ENCODE measurements at regions not wholly inside any gene's neighbourhood (a gene's known extent, or its start where the extent isn't known, plus 50 kb on each side); places are given as distances from the start of the nearest gene placed in this dataset.
"Not testable (repeated sequence)": the region's sequence is repeated elsewhere in the genome, so short reads cannot be mapped to it uniquely, and the experiment has no call there.

DNA sequence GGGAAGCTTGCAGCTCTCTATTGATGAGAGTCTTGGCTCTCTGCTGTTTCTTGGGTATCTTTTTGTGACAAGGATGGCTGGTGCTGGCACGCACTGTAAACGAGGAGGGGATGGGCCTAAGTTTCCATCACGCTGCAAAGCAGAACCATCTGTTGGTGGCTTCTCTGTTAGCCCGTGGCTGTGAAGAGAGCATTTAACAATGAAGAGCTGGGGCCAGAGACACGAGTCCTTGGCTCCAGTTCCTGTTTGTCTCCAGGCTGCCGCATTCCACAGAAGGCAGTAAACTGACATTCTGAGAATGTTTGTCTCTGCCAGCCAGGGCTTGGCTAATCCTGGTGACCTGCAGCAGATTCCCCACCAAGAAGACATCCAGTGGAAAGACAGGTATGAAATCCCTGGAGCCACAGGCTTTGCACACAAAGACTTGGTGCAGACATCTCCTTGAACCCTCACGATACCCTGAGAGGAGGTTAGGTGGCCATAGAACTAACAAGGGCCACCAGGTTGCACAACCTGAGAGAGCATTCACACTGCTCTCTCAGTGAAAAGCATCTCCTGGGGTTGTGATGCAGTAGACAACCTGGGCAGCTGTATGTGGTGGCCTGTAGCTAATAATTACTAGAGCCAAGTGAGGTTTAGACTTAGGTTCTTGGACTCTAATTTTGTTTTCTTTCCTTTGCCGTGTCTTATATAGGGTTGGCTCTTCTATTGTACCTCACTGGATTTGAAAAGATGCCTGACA is 130.9 kb downstream of the ASB7 start:
- Histone ChIP-seq H3K4me3 (no peak overlapping the region), H3K9me3 (no peaks in the 10 kb centered on the region), H3K27me3 (no peaks in the 10 kb centered on the region), H3K27ac (no peak overlapping the region), H3K4me1 (ENCODE audit: insufficient read depth) (no peaks in the 10 kb centered on the region), H3K36me3 (no peaks in the 10 kb centered on the region)
- intact Hi-C loops (cut with DNase I), result no loop called here
- 48 to 51% (median 50%) methylated on average over 8 of the region's 8 CpGs for WGBS, 3 donors
- DNase-seq, result no peak
- TF ChIP-seq CTCF (IDR thresholded peaks at IDR 0.05) (no peak), POLR2A (IDR thresholded peaks at IDR 0.05) (no peak), EP300 (IDR thresholded peaks at IDR 0.05) (no peak)

GRCh38 chr15:100733843-100734185 is 131.4 kb downstream of the ASB7 start:
- intact Hi-C loops (cut with DNase I); H3K4me3 ChIP-seq; H3K9me3 ChIP-seq; DNase-seq; H3K27me3 ChIP-seq; H3K4me1 ChIP-seq (ENCODE audit: insufficient read depth); H3K27ac ChIP-seq; H3K36me3 ChIP-seq: not testable (repeated sequence)
- WGBS, 3 donors, result 54 to 72% (median 69%) methylated on average over 3 of the region's 3 CpGs

DNA sequence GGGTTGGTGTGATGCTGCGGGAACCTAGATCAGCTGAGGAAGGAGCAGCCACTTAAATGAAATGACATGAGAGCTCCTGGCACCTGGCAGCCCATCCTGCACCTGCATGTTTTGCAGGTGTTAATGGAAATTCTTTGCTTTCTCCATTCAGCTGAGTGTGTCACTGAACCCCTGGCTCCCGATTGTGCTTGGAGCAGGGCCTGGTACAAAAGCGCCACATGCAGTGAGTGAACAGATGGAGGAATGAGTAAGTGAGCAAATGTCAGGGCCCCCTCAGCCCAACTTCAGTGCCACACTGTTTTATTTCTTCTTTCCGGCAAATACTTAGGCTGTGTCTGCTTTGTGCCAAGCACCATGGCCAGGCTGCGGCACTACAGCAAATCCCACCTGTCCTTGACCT is 132.2 kb downstream of the ASB7 start:
- Histone ChIP-seq H3K27me3 (no peaks in the 10 kb centered on the region), H3K4me3 (no peak overlapping the region), H3K9me3 (no peaks in the 10 kb centered on the region), H3K4me1 (ENCODE audit: insufficient read depth) (no peaks in the 10 kb centered on the region), H3K27ac (no peak overlapping the region), H3K36me3 (no peaks in the 10 kb centered on the region)
- WGBS, 3 donors, result 92 to 97% (median 96%) methylated on average over 5 of the region's 5 CpGs
- DNase-seq, result no peak
- no peak for TF ChIP-seq CTCF (IDR thresholded peaks at IDR 0.05)
- TF ChIP-seq EP300 (IDR thresholded peaks at IDR 0.05), result no peak
- no peak for TF ChIP-seq POLR2A (IDR thresholded peaks at IDR 0.05)
- intact Hi-C loops (cut with DNase I), result no loop called here

GRCh38 chr15:100735129-100736053 is 133.0 kb downstream of the ASB7 start:
- H3K27ac ChIP-seq, result no peak overlapping the region
- H3K36me3 ChIP-seq, result no peaks in the 10 kb centered on the region
- intact Hi-C loops (cut with DNase I), result no loop called here
- H3K27me3 ChIP-seq, result no peaks in the 10 kb centered on the region
- no peaks in the 10 kb centered on the region for H3K9me3 ChIP-seq
- DNase-seq, result no peak
- H3K4me1 ChIP-seq (ENCODE audit: insufficient read depth), result no peaks in the 10 kb centered on the region
- no peak overlapping the region for H3K4me3 ChIP-seq
- 92 to 94% (median 93%) methylated on average over 12 of the region's 12 CpGs for WGBS, 3 donors
- TF ChIP-seq CTCF (IDR thresholded peaks at IDR 0.05), result no peak
- no peak for TF ChIP-seq EP300 (IDR thresholded peaks at IDR 0.05)
- no peak for TF ChIP-seq POLR2A (IDR thresholded peaks at IDR 0.05)

- Histone ChIP-seq H3K36me3 (no peaks in the 10 kb centered on the region), H3K27ac (no peak overlapping the region), H3K9me3 (no peaks in the 10 kb centered on the region), H3K27me3 (no peaks in the 10 kb centered on the region), H3K4me3 (no peak overlapping the region), H3K4me1 (ENCODE audit: insufficient read depth) (no peaks in the 10 kb centered on the region)
- TF ChIP-seq EP300 (IDR thresholded peaks at IDR 0.05) (no peak), CTCF (IDR thresholded peaks at IDR 0.05) (no peak), POLR2A (IDR thresholded peaks at IDR 0.05) (no peak)
- no peak for DNase-seq
- intact Hi-C loops (cut with DNase I), result no loop called here
- 97 to 98% (median 98%) methylated on average over 12 of the region's 12 CpGs for WGBS, 3 donors
These were observed 134.8 kb downstream of the ASB7 start for GRCh38 chr15:100737214-100737613.

Measured in ovary (tissue), 7 donors.